ENCODE measurements at regions not wholly inside any gene's neighbourhood (a gene's known extent, or its start where the extent isn't known, plus 50 kb on each side); places are given as distances from the start of the nearest gene placed in this dataset.
A peak's percentile ranks its signal among the peaks of the same experiment; 100 is the strongest.

GRCh38 chr5:60417500-60418181 lies 282.3 kb downstream of the DEPDC1B start:
- TF ChIP-seq CTCF (IDR thresholded peaks at IDR 0.05; ENCODE audit: poor library complexity, severe bottlenecking) = no peak
- no peaks in the 10 kb centered on the region for H3K27me3 ChIP-seq (ENCODE audit: insufficient read depth, poor library complexity, severe bottlenecking)
- DNase-seq (ENCODE audit: low spot score) = no peak

GRCh38 chr5:60415443-60415842 lies 284.5 kb downstream of the DEPDC1B start:
- DNase-seq (ENCODE audit: low spot score) (peak; percentile 58), ATAC-seq (ENCODE audit: low read depth) (no peak)
- Histone ChIP-seq H3K36me3 (ENCODE audit: low read depth) (no peaks in the 10 kb centered on the region), H3K27me3 (ENCODE audit: insufficient read depth, poor library complexity, severe bottlenecking) (peaks cover 5% of the 10 kb centered on the region), H3K4me1 (ENCODE audit: insufficient read depth, poor library complexity, severe bottlenecking) (no peaks in the 10 kb centered on the region), H3K27ac (ENCODE audit: poor library complexity, severe bottlenecking) (no peak overlapping the region), H3K9me3 (ENCODE audit: severe bottlenecking) (no peaks in the 10 kb centered on the region), H3K4me3 (ENCODE audit: severe bottlenecking) (no peak overlapping the region)
- TF ChIP-seq CTCF (IDR thresholded peaks at IDR 0.05; ENCODE audit: poor library complexity, severe bottlenecking) = no peak

More at GRCh38 chr5:60417500-60418181, 282.3 kb downstream of the DEPDC1B start:
- no peaks in the 10 kb centered on the region for H3K9me3 ChIP-seq (ENCODE audit: severe bottlenecking)
- no peak overlapping the region for H3K27ac ChIP-seq (ENCODE audit: poor library complexity, severe bottlenecking)
- no peaks in the 10 kb centered on the region for H3K4me1 ChIP-seq (ENCODE audit: insufficient read depth, poor library complexity, severe bottlenecking)
- H3K36me3 ChIP-seq (ENCODE audit: low read depth) = no peaks in the 10 kb centered on the region
- ATAC-seq (ENCODE audit: low read depth) = no peak
- H3K4me3 ChIP-seq (ENCODE audit: severe bottlenecking) = no peak overlapping the region

GRCh38 chr5:60410427-60410826 lies 289.5 kb downstream of the DEPDC1B start:
- Histone ChIP-seq H3K4me3 (ENCODE audit: severe bottlenecking) (no peak overlapping the region), H3K27ac (ENCODE audit: poor library complexity, severe bottlenecking) (no peak overlapping the region), H3K4me1 (ENCODE audit: insufficient read depth, poor library complexity, severe bottlenecking) (no peaks in the 10 kb centered on the region), H3K27me3 (ENCODE audit: insufficient read depth, poor library complexity, severe bottlenecking) (peaks cover 5% of the 10 kb centered on the region), H3K36me3 (ENCODE audit: low read depth) (no peaks in the 10 kb centered on the region), H3K9me3 (ENCODE audit: severe bottlenecking) (no peaks in the 10 kb centered on the region)
- no peak for TF ChIP-seq CTCF (IDR thresholded peaks at IDR 0.05; ENCODE audit: poor library complexity, severe bottlenecking)
- ATAC-seq (ENCODE audit: low read depth) = no peak
- no peak for DNase-seq (ENCODE audit: low spot score)

GRCh38 chr5:60404171-60404570 lies 295.8 kb downstream of the DEPDC1B start:
- Histone ChIP-seq H3K4me3 (ENCODE audit: severe bottlenecking) (no peak overlapping the region), H3K27ac (ENCODE audit: poor library complexity, severe bottlenecking) (no peak overlapping the region), H3K27me3 (ENCODE audit: insufficient read depth, poor library complexity, severe bottlenecking) (no peaks in the 10 kb centered on the region), H3K4me1 (ENCODE audit: insufficient read depth, poor library complexity, severe bottlenecking) (peaks cover 3% of the 10 kb centered on the region), H3K36me3 (ENCODE audit: low read depth) (no peaks in the 10 kb centered on the region), H3K9me3 (ENCODE audit: severe bottlenecking) (no peaks in the 10 kb centered on the region)
- ATAC-seq (ENCODE audit: low read depth) (no peak), DNase-seq (ENCODE audit: low spot score) (no peak)
- TF ChIP-seq CTCF (IDR thresholded peaks at IDR 0.05; ENCODE audit: poor library complexity, severe bottlenecking) = no peak

GRCh38 chr5:60403343-60404006 lies 296.5 kb downstream of the DEPDC1B start:
- TF ChIP-seq CTCF (IDR thresholded peaks at IDR 0.05; ENCODE audit: poor library complexity, severe bottlenecking) = no peak
- Histone ChIP-seq H3K27ac (ENCODE audit: poor library complexity, severe bottlenecking) (no peak overlapping the region), H3K4me1 (ENCODE audit: insufficient read depth, poor library complexity, severe bottlenecking) (peaks cover 3% of the 10 kb centered on the region), H3K9me3 (ENCODE audit: severe bottlenecking) (no peaks in the 10 kb centered on the region), H3K36me3 (ENCODE audit: low read depth) (no peaks in the 10 kb centered on the region), H3K4me3 (ENCODE audit: severe bottlenecking) (no peak overlapping the region), H3K27me3 (ENCODE audit: insufficient read depth, poor library complexity, severe bottlenecking) (no peaks in the 10 kb centered on the region)
- ATAC-seq (ENCODE audit: low read depth) = no peak
- no peak for DNase-seq (ENCODE audit: low spot score)

All from RWPE2 (cell line).